BE2C (cell line): ENCODE measurements at regions not wholly inside any gene's neighbourhood (a gene's known extent, or its start where the extent isn't known, plus 50 kb on each side); places are given as distances from the start of the nearest gene placed in this dataset.

Source experiments
- DNase-seq: peaks from one replicate; pipeline ENCODE4 v3.0.0-alpha.2; 2020
- H3K27me3 ChIP-seq: fragments of 250-450 bp; sonication (Bioruptor Pico); 2 replicates; pipeline ENCODE4 v1.5.1; 2020; ENCODE audit warnings: mild to moderate bottlenecking
- H3K36me3 ChIP-seq: fragments of 250-450 bp; sonication (Bioruptor Pico); 2 replicates; pipeline ENCODE4 v1.5.1; 2020; ENCODE audit warnings: mild to moderate bottlenecking
- H3K4me1 ChIP-seq: fragments of 250-450 bp; sonication (Bioruptor Pico); 2 replicates; pipeline ENCODE4 v1.5.1; 2020
- H3K4me3 ChIP-seq: 2 replicates; pipeline ENCODE4 v1.5.1; 2011; ENCODE audit warnings: low read depth, low read length
- H3K9me3 ChIP-seq: fragments of 250-450 bp; sonication (Bioruptor Pico); 2 replicates; pipeline ENCODE4 v1.5.1; 2020
- TF ChIP-seq, protein P1 (sequence below): IDR thresholded peaks from 2 replicates; pipeline ENCODE4 v1.5.1; 2012; ENCODE audit warnings: mild to moderate bottlenecking, low read depth, low read length

DNA sequence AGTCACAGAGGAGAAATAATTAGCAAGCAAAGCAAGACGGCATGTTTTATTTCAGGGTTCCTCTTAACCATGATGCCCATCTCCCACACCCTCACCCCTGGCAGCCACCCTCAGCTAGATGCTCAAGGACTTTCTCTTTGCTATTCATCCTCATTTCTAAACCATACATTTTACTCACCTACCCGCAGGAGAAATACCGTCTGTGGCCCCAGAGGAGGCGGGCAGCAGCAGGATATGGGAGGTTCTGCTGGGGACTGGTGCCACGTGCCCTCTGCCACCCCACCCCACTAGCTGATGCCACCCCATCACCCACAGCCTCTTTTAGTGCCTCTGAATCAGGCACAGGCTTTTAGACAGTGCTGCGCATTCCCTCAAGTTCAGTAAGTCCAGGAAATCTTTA, 168.7 kb upstream of the ITGB1 start:
- TF ChIP-seq, protein P1, sequence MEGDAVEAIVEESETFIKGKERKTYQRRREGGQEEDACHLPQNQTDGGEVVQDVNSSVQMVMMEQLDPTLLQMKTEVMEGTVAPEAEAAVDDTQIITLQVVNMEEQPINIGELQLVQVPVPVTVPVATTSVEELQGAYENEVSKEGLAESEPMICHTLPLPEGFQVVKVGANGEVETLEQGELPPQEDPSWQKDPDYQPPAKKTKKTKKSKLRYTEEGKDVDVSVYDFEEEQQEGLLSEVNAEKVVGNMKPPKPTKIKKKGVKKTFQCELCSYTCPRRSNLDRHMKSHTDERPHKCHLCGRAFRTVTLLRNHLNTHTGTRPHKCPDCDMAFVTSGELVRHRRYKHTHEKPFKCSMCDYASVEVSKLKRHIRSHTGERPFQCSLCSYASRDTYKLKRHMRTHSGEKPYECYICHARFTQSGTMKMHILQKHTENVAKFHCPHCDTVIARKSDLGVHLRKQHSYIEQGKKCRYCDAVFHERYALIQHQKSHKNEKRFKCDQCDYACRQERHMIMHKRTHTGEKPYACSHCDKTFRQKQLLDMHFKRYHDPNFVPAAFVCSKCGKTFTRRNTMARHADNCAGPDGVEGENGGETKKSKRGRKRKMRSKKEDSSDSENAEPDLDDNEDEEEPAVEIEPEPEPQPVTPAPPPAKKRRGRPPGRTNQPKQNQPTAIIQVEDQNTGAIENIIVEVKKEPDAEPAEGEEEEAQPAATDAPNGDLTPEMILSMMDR = no peak
- H3K36me3 ChIP-seq = no peaks in the 10 kb centered on the region
- H3K4me1 ChIP-seq = no peaks in the 10 kb centered on the region
- H3K4me3 ChIP-seq = no peak overlapping the region
- no peaks in the 10 kb centered on the region for H3K9me3 ChIP-seq
- H3K27me3 ChIP-seq = no peaks in the 10 kb centered on the region
- no peak for DNase-seq

DNA sequence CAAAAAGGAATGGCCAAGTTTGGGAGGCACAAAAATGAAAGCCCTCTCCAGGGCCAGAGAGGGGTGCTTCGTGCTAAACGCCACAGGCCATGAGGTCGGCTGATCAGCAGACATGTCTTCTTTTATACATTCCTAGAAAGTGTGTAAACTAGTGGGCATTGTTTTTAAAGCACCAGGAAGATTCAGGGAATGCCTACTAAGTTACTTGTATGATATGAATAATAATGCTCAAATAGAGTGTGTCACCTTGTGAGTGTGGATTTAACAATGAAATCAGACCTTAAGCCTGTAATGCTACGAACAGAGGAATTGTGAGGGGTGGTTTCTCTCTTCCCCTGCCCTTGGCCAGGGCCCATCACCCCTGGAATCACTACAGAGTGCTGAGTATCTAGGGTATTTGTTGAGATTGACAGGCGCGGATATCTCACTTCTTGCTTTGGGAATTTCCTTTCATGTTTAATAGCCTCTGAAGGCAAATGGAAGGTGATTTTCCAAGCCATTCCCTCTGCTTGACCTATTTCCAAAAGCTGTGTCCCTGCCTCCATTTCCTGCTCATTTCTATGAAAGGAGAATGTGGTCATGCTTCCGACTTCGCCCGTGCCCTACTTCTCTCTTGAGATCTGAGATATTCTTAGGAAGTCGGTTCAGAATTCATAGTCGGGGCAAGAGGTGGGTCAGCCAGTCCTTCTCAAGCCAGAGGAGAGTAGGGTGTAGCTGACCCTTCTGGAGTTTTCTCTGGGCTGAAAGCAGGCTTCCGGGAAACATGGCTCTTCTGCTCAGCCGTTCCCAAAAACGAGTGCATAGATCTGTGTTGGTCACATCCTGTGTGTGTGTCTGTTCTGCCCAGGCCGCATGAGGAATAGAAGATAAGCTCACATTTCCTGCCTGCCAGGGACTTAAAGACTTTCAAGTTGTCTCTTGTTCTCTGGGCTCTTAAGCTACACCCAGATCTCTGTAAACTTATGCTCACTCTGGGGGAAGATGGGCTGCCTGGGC, 167.8 kb upstream of the ITGB1 start:
- no peaks in the 10 kb centered on the region for H3K36me3 ChIP-seq
- H3K9me3 ChIP-seq = no peaks in the 10 kb centered on the region
- DNase-seq = no peak
- H3K27me3 ChIP-seq = no peaks in the 10 kb centered on the region
- TF ChIP-seq, protein P1 = no peak
- no peak overlapping the region for H3K4me3 ChIP-seq
- no peaks in the 10 kb centered on the region for H3K4me1 ChIP-seq

DNA sequence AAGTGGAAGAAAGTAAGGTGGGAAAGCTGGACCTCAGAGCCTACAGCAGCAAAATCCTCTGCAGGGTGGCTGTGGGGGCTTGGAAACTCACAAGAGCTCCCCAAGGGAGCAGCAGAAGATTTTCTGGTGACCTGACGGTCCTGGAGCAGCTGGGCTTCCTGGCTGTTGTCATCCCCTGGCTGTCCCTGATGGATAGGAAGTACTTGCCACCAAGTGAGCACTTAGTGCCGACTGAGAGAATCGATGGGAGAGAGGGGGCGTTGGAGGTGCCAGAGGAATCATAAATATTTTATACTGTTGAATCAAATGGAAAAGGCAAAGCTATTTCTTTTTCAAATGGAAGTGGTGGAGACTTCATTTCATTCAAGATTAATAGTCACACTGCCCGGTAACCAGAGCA, 167.1 kb upstream of the ITGB1 start:
- no peaks in the 10 kb centered on the region for H3K4me1 ChIP-seq
- no peaks in the 10 kb centered on the region for H3K27me3 ChIP-seq
- H3K4me3 ChIP-seq = no peak overlapping the region
- H3K9me3 ChIP-seq = no peaks in the 10 kb centered on the region
- H3K36me3 ChIP-seq = no peaks in the 10 kb centered on the region
- DNase-seq = no peak
- TF ChIP-seq, protein P1 = no peak

DNA sequence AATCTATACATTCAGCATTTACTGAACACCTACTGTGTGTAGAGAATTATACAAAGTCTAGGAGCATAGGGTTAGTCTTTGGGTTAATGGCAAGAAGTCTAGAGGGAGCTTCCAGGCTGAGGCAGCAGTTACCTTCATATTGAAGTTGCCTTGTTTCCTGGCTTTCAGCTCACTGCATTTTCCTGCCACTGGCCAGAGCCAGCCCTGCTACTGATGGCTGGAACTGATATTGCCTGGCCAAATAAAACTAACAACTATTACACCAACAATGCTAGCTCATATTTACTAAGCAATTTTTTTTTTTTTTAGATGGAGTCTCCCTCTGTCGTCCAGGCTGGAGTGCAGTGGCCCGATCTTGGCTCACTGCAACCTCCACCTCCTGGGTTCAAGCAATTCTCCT, 165.7 kb upstream of the ITGB1 start:
- no peak for DNase-seq
- Histone ChIP-seq H3K4me3 (no peak overlapping the region), H3K36me3 (no peaks in the 10 kb centered on the region), H3K4me1 (no peaks in the 10 kb centered on the region), H3K27me3 (no peaks in the 10 kb centered on the region), H3K9me3 (no peaks in the 10 kb centered on the region)
- TF ChIP-seq, protein P1 = no peak

DNA sequence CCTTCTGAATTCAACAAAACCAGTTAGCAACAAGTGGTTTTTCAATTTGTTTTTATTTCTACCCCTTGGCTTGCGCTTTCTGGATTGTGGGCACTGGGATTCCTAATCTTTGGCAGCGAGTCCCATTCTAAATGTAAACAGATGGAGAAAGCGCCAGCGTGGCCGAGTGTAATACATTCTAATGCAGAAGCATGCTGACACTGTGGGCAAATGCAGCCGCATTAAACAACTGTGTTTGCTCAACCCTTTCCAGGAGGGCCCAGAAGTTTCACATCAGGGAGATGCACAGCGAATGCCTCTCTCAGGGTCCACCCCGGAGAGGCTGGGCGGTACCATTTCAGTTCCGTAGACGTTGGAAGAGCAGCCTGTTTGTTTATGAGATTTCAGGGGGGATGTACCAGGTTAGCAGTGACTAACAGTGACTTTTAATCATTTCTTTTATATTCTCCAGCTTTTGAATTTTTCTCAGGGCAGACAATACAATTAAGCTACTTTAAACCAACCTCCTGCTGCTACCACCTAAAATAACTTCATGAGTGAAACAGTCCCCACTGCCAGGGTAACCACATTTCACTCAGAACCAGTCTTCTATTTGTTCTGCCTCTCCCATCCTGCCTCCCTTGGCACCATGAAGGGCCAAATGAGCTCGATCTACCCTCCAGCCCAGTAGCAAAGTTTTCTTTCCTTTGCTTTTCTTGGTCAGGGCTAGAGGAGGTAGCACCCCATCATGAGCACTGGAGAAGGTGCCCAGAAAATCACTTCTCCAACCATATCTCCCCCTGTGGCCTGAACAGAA, 164.2 kb upstream of the ITGB1 start:
- Histone ChIP-seq H3K9me3 (no peaks in the 10 kb centered on the region), H3K4me1 (no peaks in the 10 kb centered on the region), H3K4me3 (no peak overlapping the region), H3K27me3 (no peaks in the 10 kb centered on the region), H3K36me3 (no peaks in the 10 kb centered on the region)
- no peak for DNase-seq
- TF ChIP-seq, protein P1 = no peak
